Right renal pelvis (tissue), 4 donors: ENCODE measurements at regions not wholly inside any gene's neighbourhood (a gene's known extent, or its start where the extent isn't known, plus 50 kb on each side); places are given as distances from the start of the nearest gene placed in this dataset.

Experiments used
- DNase-seq, 4 donors: peaks; one replicate each; pipeline ENCODE4 v3.0.0-alpha.2; 2013; ENCODE audit warnings: low read depth in 4 of 4, low spot score in 3 of 4, missing footprints in 1 of 4

DNA sequence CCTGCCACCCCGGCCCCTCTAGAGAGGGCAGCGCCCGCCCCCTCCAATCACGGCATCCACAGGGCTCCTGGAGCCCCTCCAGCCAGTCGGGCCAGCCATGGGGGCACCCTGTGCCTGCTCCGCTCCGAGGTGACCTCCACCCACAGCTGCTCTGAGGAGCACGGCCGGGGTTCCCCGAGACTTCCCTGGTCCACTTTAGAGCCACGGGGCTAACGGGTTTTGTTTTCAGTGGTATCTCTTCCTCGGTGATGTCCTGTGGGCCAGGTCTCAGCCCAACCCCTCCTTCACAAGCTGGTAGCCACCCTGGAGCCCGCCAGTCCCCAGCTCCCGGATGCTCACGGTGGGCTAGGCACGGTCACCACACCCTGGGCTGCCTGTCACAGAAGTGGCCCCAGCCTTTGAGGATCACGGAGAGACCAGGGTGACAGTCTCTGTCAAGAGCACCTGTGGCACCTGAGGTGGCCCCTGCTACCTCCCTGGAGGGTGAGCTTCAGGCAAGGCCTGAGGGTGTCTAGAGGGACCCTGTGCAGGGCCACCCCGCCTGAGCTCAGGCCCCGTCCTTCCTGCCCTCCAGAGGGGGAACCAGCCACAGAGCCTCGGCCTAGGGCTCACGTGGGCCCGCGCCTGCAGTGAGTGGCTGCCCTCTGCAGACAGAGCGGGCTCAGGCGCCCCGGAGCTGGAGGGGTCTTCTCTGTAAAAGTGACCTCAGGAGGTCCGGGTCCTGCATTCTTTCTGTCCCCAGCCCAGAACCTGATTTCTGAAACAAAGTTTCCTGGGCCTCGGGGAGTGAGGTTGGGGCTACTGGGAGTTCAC lies 146.0 kb upstream of the C14orf180 start:
- DNase-seq, result no peak

DNA sequence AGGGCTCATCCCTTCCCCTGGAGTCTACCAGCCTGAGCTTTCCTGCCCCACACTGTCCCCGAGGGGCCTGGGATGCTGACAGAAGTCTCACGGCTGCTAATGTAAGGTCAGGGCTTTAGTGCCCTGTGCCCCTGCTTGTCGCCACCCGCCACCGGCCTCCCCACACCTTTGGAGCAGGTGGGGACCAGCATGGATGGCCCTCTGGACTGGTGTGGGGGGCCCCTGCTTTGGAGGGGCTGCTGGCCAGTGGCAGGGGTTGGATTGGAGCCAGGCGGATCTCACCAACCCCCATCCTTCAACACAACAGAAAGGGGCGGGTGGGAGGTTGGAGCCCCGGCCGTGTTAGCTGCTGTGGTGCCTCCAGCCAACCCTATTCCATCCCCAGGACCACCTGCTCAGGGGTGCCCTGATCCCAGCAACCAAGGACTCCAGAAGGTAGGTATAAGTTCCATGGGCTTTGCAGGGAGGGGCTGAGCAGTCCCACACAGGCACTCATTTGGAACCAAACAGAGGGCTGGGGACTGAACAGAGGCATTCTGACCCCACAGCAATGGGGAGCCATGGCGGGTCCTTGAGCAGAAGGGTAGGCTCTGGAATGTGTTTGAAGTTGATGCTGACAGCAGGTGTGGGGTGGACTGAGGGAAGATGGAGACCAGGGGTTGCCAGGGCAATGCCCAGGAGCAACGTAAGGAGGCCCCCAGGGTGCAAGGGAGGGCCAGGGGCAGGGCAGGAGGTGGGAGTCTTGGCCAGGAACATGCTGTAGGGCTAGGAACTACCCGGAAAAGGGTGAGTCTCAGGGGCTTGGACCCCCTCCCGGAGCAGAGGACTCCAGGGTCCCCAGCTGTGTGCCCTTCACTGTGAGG lies 145.1 kb upstream of the C14orf180 start:
- DNase-seq, result no peak

DNA sequence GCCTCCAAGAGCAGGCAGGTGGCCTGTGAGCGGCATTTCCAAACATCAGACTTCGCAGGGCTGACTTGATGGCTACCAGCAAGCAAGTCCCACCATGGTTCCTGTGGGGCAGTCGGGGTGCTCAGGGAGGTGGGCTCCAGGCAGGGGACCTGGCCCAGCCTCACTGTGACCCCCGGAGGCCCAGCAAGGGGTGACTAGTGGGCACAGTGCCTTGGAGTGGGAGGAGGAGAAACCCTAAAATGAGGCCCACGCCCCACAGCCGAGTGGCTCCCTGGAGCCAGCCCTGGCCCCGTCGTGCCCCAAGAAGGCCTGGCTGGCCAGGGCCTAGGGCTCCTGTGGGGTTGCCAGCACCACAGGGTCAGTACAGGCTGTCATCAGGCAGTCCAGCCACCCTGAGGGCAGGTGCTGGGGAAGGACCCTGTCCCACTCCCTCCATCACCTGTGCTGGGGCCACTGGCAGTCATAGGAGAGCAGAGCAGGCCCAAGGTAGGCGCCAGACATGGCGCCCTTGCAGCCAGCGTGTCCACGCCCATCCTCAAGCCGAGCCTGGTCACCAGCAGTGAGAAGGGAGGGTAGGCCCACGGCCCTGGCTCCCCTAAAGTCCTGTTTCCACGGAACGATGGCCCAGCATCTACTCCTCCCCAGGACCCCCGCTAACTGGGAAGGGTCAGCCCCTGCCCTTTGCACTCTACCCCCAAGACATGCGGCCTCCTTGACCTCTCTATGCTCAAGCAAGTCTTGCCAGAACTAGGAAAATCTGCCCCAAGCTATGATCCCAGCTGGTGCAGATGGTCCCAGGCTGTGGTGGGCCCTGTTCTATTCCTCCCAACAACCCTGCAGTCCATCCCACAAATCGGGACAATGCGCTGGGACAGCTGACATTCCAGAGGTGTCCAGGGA lies 144.2 kb upstream of the C14orf180 start:
- DNase-seq, result no peak

GRCh38 chr14:104436047-104436591 lies 143.4 kb upstream of the C14orf180 start:
- DNase-seq, result no peak

GRCh38 chr14:104436741-104437701 lies 142.5 kb upstream of the C14orf180 start:
- DNase-seq, result no peak

DNA sequence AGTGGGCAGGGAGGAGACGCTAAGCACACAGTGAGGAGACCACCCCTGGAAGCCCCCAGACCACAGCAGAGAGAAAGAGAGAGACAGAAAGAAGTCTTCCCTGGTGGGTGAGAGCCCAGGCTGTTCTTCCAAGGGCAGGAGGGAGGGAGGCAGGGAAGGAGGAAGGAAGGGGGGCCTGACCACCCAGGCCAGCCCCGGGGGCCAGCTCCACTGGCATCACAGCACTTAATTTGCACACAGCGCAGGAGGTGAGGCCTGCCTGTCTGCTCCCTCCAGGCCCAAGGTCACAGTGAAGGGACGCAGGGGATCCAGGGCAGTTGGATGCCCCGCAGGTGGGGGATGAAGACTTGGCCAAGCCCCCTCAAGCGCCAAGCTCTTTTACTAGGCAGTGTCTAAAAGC lies 141.9 kb upstream of the C14orf180 start:
- DNase-seq, result no peak

GRCh38 chr14:104438166-104438887 lies 141.2 kb upstream of the C14orf180 start:
- DNase-seq, result no peak

DNA sequence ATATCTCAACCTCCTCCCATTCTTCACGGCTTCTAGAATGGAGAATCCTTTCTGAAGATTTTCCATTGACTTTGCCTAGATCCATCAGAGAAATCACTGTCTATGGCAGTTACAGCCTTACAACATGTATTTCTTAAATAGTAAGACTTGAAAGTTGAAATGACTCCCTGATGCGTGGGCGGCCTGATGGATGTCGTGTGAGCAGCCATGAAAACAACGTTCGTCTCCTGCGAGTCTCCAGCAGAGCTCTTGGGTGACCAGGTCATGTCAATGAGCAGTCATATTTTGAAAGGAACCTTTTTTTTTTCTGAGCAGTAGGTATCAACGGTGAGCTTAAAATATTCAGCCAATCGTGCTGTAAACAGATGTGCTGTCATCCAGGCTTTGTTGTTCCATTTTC lies 139.9 kb upstream of the C14orf180 start:
- DNase-seq, result no peak

GRCh38 chr14:104440297-104440956 lies 139.1 kb upstream of the C14orf180 start:
- DNase-seq, result no peak

DNA sequence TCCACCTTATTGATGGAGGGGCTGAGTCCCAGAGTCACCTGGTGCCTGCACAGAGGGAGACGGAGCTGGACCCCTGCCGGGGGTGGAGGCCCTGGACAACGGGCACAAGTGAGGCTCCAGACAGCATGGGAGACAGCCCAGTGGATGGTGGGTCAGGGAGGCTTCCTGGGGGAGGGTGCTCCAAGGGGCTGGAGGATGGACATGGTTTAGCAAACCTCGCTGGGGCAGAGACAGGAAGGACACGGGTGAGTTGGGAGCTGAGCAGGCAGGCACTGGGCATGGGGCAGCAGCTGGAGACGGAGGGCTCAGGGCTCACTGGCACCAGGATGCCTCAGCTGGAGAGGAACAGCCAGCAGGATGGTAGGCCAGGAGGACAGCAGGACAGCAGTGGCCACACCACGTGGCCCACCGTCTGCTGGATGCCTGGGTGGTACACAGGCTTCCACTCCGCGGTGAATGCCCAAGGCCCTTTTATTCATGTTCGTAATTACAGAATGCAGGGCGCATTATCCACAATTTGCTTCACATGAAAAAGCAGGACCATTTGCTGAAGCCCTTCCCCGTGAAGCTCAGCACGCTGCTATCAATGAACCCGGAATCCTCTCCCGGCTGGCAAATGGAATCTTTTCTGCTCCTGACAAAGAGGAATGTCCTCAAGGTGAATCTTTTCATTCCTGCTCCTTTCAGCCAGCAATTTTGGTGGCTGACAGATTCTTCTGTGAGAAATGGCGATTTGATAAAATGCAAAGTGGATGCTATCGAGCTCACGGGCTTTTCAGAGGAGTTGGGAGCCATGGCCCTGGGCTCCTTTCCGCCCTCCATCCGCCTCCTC lies 138.1 kb upstream of the C14orf180 start:
- DNase-seq, result no peak

DNA sequence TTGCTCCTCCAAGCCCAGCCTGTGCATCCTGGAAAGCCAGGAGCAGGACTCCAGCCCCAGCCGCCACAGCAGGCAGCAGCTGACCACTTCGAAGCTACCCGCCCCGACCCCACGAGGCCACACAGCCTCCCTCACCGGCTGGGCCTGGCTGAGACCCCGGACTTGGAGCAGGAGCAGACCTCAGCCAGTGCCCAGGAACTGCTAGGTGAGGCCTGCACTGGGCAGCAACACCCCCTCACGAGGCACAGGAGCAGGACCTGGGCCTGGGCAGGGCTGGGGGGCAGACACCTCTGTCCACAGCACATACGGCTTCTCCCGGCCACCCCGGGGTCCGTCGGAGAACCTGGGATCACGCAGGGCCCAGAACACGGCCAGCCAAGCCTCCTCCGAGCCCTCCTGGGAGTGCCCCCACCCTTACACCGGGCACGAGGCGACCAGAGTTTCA lies 137.4 kb upstream of the C14orf180 start:
- no peak for DNase-seq

DNA sequence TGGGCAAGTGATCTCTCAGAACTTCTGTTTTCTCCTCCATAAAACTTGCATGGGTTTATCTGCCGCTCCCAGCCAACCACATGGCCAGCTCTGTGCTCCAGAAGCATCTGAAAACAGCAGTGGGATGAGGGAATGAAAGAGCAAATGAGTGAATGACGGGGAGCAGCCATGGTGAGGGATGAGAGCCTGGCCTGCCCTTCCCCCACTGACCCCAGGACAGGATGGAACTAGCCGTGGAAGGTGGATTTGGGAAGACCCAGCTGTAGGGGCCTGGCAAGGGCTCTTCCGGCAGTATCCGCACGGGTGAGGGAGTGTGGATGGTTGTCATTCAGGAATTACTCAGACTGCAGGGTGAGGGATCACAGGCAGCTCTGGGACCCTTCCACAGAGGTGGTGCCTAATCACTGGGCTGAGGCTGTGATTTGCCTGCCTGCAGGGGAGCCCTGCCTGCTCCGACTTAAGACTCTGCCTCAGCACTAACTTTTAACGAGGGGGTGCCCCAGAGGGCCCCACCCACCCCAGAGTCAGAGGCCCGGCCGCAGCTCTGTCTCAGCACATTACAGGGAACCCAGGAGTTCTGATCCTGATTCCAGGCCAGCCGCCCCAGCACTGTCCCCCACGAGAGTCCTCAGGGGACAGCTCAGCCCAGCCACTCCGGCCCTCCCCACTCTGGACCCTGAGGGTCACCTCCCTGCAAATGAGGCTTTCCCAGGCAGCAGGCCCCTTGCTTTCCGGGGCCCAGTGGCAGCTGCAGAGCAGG lies 136.8 kb upstream of the C14orf180 start:
- no peak for DNase-seq

DNA sequence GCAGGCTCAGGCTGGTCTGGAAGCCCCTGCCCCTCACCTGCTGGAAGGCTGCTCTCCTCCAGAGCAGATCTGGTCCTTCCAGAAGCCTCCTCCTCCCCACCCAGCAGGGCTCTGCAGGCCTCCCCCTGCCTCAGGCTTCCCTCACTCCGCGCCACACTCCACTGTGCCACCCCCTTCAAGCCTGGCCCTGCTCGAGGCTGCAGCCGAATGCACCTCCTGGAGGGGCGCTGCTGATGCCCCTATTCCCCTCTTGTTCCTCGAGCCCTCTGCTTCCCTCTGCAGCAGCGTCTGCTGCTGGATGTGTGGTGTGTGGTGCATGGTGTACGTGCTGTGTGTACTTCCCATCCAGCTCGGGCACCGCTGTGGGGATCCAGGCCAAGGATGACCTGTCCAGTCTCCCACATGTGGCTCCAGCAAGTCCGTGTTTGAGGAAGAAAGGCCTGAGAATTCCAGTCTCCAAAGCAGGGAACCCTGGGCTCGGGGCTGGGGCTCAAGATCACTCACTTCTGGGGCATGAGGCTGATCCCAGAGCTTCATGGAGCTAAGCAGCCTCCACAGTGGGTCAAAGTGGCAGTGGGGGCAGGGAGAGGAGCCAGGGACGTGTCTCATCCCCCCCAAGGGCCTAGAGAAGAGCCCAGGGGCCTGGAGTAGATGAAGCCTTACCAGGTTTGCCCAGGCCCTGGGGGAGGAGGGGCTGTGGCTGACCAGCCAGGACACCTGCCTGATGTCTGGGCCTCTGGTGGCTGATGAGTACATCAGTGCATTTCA lies 136.0 kb upstream of the C14orf180 start:
- no peak for DNase-seq

DNA sequence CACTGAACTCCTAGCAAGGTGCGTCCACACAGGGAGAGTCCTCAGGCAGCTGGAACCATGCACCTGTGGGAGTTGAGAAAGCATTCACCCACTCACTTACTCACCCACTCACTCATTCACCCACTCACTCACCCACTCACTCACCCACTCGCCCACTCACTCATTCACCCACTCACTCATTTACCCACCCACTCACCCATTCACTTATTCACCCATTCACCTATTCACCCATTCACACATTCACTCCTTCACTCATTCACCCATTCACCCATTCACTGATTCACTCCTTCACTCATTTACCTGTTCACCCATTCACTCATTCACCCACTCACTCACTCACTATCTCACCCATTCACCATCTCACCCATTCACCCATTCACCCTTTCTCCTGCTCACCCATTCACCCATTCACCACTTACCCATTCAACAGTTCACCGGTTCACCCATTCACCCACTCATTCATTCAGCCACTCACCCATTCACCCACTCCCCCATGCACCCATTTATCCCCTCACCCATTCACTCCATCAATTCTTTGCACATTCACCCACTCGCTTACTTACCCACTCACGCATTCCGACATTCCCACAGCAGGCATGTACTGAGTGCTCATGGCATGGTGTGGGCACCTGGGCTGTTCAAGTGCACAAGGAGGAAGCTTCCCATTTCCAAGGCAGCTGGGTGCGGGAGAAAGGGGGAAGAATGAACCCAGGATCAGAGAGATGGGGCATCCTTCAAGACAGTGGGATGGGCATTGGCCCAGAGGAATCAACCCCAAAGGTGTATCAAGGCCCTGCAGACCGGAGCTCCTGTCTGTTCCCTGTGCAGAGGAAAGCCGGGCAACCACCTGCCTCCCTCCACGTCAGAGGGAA lies 135.2 kb upstream of the C14orf180 start:
- DNase-seq, result no peak

- no peak for DNase-seq
Measured at GRCh38 chr14:104445086-104445485, 134.5 kb upstream of the C14orf180 start.
